ENCODE measurements at regions not wholly inside any gene's neighbourhood (a gene's known extent, or its start where the extent isn't known, plus 50 kb on each side); places are given as distances from the start of the nearest gene placed in this dataset.

DNA sequence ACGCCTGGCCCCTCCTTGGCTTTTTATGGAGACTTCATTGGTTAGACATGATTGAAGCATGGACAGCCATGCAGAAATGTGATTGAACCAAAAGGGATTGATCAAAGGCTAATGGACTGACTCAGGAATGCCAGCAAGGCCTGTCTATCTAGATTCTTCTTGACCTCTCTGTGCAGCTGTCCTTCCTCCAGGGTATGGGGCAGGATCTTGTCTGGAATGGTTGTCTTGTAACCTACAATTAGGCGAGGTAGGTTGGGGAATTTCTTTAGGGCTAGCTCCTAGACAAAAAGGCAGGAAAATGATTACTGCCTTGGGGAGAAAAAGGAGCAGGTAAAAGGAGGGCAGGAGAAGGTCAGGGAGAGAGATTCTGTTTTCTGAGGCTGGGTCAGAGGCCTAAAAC lies 59.6 kb upstream of the INCENP start:
- TF ChIP-seq, protein P1, sequence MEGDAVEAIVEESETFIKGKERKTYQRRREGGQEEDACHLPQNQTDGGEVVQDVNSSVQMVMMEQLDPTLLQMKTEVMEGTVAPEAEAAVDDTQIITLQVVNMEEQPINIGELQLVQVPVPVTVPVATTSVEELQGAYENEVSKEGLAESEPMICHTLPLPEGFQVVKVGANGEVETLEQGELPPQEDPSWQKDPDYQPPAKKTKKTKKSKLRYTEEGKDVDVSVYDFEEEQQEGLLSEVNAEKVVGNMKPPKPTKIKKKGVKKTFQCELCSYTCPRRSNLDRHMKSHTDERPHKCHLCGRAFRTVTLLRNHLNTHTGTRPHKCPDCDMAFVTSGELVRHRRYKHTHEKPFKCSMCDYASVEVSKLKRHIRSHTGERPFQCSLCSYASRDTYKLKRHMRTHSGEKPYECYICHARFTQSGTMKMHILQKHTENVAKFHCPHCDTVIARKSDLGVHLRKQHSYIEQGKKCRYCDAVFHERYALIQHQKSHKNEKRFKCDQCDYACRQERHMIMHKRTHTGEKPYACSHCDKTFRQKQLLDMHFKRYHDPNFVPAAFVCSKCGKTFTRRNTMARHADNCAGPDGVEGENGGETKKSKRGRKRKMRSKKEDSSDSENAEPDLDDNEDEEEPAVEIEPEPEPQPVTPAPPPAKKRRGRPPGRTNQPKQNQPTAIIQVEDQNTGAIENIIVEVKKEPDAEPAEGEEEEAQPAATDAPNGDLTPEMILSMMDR (IDR thresholded peaks at IDR 0.05; ENCODE audit: extremely low read depth, insufficient read depth, missing control alignments) = no peak
- DNase-seq (ENCODE audit: low spot score) = no peak

DNA sequence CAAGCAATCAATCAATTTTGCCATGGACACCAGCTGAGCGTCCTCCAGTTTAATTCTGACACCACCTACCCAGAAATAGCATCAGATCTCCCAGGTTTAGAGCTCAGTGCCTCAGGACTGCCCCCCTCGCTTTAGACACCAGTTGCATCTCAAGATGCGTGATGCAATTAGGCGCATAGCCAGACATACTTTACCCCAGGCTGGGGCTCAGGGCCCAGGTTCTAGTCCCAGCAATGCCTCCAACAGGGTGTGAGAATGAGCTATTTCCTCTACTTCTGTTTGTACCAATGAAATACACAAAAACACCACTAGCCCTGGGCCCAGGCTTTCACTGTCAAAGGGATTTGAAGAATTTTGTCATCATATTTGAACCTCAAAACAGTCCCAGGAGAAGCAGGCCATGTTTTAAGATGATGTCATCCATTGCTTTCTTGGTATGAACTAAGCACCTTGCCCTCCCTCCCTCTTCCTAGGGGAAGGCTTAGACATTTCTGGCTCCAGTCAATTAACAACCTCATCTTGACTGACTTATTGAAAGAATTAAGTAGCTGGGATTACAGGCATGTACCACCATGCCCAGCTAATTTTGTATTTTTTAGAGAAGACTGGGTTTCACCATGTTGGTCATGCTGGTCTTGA lies 61.5 kb upstream of the INCENP start:
- TF ChIP-seq, protein P1 (IDR thresholded peaks at IDR 0.05; ENCODE audit: extremely low read depth, insufficient read depth, missing control alignments) = no peak
- DNase-seq (ENCODE audit: low spot score) = no peak
- in situ Hi-C loops (cut with MboI; ENCODE audit: low pct_unique_long_range_greater_than_20kb, low sequenced_read_pairs, unreplicated experiment) = no loop called here

More for the DNA sequence above, 59.6 kb upstream of the INCENP start:
- in situ Hi-C loops (cut with MboI; ENCODE audit: low pct_unique_long_range_greater_than_20kb, low sequenced_read_pairs, unreplicated experiment) = no loop called here

DNA sequence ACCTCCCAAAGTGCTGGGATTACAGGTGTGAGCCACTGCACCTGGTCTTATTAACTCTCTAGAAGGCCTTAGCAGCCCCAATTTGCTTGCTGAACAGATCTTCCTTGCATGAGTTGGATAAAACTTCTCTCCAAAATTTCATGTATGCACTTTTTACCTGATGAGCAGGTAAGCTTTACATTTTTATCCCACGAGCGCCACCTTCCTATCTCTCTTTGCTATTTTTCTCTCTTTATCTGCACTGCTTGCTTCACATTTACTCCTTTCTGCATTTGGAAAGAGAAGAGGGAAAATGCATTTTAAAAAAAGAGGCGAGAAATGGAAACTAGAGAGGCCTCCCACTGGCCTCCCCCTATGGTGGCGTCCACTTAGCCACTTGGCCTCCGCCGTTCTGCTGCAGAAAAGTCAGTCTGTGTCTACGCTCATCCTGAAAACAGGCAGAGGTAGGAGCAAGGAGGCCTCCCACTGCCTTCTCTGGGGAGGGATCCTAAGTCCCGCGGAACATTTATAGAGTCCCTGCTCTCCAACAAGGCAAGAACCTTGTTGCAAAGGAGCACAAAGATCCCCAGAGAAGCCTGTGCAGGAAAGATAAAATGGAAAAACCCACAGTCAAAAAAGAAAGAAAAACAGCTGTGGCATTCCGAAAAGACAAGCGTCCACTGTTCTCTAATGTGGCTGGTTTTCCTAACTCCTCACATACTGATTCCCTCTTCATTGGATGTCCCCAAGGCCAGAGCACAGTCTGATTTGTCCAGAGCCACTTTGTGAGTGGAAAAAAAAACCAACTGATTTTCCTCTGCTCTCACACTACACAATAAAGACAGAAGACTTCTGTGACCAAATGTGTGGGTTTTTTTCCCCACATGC lies 62.2 kb upstream of the INCENP start:
- no peak for DNase-seq (ENCODE audit: low spot score)
- TF ChIP-seq, protein P1 (IDR thresholded peaks at IDR 0.05; ENCODE audit: extremely low read depth, insufficient read depth, missing control alignments) = peak; percentile 17
- in situ Hi-C loops (cut with MboI; ENCODE audit: low pct_unique_long_range_greater_than_20kb, low sequenced_read_pairs, unreplicated experiment) = no loop called here

DNA sequence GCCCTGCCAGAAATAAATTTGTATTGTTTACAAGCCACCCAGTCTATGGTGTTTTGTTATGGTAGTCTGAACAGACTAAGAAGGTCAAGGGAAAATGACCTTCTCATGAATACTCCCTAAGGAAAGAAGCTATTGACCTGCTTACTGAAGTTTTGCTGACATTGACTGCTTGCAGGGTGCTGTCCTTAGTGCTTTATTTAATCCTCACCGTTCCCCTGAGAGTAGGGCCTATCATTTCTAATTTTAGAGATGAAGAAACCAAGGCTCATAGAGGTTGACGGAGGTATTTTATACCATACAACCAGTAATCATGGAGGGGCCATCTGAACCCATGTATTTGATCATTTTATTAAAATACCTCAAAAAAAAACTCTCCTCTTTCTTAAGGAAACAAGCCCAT lies 66.7 kb upstream of the INCENP start:
- no peak for DNase-seq (ENCODE audit: low spot score)
- in situ Hi-C loops (cut with MboI; ENCODE audit: low pct_unique_long_range_greater_than_20kb, low sequenced_read_pairs, unreplicated experiment) = no loop called here
- TF ChIP-seq, protein P1 (IDR thresholded peaks at IDR 0.05; ENCODE audit: extremely low read depth, insufficient read depth, missing control alignments) = no peak

DNA sequence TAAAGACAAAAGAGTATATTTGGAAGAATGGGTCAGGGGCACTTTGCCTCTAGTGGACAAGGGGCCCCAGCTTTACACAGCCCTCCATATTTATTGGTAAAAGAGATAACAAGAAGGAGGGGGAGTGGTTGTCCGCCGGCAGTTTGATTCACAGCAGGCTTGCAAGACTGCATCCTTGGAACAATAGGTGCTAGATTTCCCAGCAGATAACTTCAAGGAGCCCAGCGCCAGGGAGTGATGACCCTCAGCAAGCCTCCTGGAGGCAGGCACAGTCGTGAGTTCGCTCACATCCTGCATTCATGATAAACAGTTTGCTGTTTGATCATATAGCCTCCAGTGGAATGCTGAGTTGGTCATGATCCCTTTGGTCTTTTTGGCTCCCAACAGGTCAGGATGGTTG lies 67.8 kb upstream of the INCENP start:
- in situ Hi-C loops (cut with MboI; ENCODE audit: low pct_unique_long_range_greater_than_20kb, low sequenced_read_pairs, unreplicated experiment) = no loop called here
- DNase-seq (ENCODE audit: low spot score) = no peak
- TF ChIP-seq, protein P1 (IDR thresholded peaks at IDR 0.05; ENCODE audit: extremely low read depth, insufficient read depth, missing control alignments) = no peak

DNA sequence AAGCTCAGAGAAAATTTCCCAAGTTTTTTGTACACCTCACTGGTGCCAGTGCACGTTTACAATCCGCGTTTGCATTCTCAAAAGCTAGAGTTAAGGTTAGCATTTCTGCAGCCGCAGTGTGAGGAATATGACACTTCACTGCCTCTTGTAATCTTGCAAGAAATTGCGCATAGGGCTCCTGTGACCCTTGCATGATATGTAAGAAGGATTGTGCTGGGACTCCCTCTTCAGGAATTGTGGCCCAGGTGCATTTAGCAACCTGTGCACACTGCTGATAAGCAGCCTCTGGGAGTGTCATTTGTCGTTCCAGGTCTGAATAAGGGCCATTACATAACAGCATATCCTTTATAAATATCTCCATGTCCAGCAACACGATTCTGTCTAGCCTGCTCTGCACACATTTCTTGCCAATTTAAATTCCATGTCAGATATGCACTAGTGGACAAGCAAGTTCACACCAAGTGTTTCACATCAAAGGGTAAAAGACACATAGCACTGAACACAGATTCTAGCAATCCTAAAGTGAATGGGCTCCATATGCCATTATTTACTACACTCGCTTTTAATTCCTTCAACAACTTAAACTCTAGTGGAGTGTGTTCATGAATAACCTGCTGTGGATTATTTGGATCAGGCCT lies 69.2 kb upstream of the INCENP start:
- DNase-seq (ENCODE audit: low spot score) = no peak
- in situ Hi-C loops (cut with MboI; ENCODE audit: low pct_unique_long_range_greater_than_20kb, low sequenced_read_pairs, unreplicated experiment) = no loop called here
- TF ChIP-seq, protein P1 (IDR thresholded peaks at IDR 0.05; ENCODE audit: extremely low read depth, insufficient read depth, missing control alignments) = peak; percentile 40
